ENCODE measurements at regions not wholly inside any gene's neighbourhood (a gene's known extent, or its start where the extent isn't known, plus 50 kb on each side); places are given as distances from the start of the nearest gene placed in this dataset.
A peak's percentile ranks its signal among the peaks of the same experiment; 100 is the strongest.
"Not testable (repeated sequence)": the region's sequence is repeated elsewhere in the genome, so short reads cannot be mapped to it uniquely, and the experiment has no call there.

DNA sequence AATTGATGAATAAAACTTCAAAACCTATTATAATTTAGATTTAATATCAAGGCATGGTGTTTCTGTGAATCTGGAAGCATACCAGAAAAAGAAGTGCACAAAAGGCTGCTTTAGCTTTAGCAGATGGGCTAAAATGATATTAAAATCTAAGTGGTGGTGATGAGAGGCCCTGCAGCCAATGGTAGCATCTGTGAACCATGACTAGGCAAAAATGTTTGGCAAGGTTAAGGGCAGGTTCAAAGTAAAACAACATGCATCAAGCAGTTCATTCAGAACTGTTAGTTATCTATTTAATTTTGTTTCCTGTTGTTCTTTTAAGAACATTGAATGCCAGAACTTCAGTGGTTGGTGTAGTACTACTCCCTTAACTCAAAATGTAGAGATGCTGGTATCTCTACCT is 1736.9 kb upstream of the CELF4 start:
- no peak for DNase-seq

DNA sequence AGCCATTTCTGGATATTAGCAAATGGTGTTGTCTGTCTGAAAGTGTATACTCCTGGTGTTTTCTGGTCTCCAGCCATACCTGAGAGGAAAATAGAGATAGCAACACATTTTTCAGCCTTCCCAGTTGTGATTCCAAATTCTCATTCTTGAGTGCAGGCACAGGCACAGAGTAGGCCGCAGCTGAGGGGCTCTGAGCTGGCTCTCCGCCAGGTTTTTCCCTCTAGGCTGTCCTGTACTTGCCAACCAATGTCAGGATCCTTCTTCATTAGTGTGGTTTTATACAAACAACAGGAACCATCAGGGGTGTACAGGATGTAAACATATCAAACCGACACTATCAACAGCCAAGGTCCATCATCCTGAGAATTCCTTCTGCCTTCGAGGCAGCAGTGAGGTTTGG is 1733.6 kb upstream of the CELF4 start:
- no peak for DNase-seq

- DNase-seq, result no peak
These were observed 1731.6 kb upstream of the CELF4 start for GRCh38 chr18:39297225-39297624.

- no peak for DNase-seq
These were observed 1730.8 kb upstream of the CELF4 start for GRCh38 chr18:39296293-39296888.

- no peak for DNase-seq
These were observed 1711.2 kb upstream of the CELF4 start for GRCh38 chr18:39276764-39277163.

DNA sequence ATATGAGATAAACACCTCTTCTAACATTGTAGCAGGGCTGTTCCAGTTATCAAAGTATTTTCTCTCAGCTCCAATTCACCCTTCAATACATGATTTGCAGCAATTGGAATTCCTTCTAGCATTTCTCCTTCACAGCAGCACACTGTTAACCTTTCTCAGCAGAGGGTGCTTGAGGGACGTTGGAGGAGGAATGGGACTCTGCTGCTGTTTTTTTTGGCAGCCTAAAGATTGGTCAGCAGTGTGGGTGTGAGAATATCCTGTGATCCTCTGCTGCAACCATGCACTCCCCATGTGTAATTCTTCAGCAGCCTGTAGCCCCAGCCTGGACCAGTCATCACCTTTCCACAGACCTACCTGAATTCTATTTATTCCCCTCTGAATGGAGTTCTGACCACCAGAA is 1708.9 kb upstream of the CELF4 start:
- DNase-seq, result no peak

GRCh38 chr18:39272230-39272629 is 1706.6 kb upstream of the CELF4 start:
- DNase-seq, result no peak

- no peak for DNase-seq
These were observed 1706.1 kb upstream of the CELF4 start for GRCh38 chr18:39271654-39272053.

DNA sequence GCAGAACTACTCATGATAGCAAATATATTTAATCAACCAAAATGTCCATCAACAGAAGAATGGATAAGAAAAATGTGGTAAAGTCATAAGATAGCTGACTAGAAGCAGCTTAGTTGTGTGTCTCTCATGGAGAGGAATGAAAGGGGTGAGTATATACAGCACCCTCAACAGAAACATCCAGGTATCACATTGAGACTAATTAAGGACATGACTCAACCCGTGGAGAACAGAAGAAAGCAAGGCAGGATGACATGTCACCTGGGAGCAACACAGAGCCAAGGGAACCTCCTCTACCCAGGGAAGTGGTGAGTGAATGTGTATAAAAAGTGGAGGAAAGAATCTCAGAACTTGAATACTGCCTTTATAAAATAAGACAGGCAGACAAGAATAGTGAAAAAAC is 1695.0 kb upstream of the CELF4 start:
- DNase-seq, result no peak

- DNase-seq, result no peak
These were observed 1694.1 kb upstream of the CELF4 start for GRCh38 chr18:39259736-39260135.

DNA sequence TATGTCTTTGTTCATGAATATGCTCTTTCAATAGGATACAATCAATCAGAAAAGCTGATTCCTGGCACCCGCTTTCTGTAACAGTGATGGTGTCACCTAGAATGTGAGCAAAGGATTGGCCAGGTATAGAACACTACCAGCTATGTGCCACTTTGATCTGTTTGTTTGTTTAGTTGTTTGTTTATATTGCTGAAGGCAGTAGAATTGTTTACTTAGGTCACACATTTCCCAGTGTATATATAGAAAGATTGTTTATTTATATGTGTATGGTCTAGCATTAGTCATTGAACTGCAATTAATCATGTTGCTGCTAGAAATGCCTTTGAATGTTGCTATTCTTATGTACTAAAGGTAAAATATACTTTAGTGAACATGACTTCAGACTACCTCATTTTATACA is 1678.6 kb upstream of the CELF4 start:
- no peak for DNase-seq

DNA sequence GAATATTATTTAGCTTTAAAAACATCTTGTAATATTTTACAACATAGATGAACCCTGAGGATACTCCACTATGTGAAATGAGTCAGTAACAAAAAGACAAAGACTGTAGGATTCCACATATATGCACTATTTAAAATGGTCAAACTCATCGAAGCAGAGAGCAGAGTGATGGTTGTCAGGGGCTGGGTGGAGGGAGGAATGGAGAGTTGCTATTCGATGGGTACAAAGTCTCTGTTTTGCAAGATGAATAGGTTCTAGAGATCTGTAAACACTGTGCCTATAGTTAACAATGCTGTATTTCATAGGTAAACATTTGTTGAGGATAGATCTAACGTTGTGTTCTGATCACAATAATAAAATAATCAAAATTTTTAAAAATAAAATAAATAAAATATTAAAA is 1675.9 kb upstream of the CELF4 start:
- no peak for DNase-seq

DNA sequence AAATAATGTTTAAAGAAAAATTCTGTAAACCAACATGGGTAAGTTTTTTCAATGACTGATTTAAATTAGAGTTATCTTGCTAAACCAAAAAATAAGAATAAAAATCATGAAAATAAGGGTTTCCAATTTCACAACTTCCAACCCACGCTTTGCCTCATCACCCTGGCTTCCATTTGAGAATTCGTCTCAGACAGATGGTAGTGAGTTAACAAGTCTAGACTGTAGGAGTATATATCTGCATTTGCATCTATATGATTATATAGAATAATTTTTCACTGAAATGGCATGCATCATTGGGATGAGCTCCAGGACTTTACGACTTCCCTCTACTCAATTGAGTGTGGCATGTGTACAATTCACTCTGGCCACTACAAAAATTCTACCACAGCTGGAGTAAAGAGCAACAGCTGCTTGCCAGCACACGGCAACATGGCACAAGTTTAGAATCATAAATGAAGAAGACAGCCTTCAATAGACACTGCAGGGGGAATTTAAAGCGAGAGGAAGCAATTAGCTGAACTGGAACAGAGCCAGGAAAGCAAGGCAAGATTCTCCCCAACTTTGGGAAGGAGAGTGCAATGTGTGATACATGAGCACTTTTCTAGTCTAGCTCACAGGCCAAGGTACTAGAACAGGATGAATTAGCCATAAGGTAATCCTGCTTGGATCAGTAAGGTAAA is 1673.5 kb upstream of the CELF4 start:
- DNase-seq, result no peak

DNA sequence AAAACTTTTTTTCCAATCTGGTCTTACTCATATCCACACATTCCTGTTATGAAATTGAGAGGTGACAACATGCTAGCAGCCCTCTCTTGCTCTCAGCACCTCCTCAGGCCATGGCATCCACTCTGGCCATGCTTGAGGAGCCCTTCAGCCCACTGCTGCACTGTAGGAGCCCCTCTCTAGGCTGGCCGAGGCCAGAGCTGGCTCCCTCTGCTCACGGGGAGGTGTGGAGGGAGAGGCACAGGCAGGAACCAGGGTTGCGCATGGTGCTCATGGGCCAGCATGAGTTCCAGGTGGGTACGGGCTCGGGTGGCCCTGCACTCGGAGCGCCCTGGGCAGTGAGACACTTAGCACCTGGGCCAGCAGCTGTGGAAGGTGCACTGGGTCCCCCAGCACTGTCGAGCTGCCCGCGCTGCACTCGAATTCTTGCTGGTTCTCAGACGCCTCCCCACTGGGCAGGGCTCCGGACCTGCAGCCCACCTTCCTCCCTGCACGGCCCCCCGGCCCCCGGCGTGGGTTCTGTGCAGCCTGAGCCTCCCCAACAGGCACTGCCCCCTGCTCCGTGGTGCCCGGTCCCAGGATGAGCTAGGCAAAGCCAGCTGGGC is 1669.6 kb upstream of the CELF4 start:
- DNase-seq, result no peak

DNA sequence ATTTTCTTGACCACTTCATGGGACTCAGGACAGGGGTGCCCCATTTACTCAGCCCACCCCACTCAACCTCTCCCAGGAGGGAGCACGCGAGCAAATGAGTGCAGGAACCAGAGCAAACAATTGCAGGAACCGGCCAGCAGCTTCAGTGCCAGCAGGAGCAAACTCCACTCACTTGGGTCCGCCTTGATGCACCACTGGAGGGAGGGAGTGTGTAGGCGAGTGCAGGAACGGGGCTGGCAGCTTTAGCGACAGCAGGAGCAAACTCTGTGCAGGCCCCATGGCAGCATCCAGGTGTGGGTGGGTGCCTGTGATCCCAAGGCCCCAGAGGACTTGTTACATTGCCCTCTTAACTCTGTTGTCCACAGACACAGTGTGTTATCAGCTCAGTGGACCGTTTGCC is 1667.3 kb upstream of the CELF4 start:
- no peak for DNase-seq

GRCh38 chr18:39232490-39232889 is 1666.9 kb upstream of the CELF4 start:
- no peak for DNase-seq

- DNase-seq, result no peak
These were observed 1664.6 kb upstream of the CELF4 start for GRCh38 chr18:39230086-39230803.

DNA sequence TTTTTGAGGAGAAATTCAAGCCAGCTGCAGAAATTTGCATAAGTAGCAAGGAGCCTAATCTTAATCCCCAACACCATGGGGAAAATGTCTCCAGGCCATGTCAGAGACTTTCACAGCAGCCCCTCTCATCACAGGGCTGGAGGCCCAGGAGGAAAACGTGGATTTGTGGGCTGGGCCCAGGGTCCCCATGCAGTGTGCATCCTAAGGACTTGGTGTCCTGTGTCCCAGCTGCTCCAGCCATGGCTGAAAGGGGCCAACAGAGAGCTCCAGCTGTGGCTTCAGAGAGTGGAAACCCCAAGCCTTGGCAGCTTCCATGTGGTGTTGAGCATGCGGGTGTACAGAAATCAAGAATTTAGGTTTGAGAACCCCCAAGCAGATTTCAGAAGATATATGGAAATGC is 1662.2 kb upstream of the CELF4 start:
- not testable (repeated sequence) for DNase-seq

DNA sequence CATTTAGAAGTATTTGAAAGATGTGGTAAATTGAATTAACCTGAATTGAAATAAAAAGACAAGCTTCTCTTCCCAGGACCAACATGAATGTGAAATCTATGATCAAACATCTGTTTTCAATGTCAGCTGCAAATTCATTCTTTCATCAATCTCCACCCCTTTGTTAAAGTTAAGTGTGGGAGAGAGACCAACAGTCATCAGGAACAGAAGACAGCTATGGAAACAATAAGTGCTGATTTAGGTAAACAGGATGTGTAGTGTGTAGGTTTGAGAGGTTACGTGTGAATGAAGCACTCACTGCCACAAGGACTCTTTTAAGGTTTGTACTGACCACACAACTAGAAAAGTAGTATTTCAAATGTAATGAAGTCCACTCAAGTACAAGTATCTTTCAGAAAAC is 1659.8 kb upstream of the CELF4 start:
- no peak for DNase-seq

DNA sequence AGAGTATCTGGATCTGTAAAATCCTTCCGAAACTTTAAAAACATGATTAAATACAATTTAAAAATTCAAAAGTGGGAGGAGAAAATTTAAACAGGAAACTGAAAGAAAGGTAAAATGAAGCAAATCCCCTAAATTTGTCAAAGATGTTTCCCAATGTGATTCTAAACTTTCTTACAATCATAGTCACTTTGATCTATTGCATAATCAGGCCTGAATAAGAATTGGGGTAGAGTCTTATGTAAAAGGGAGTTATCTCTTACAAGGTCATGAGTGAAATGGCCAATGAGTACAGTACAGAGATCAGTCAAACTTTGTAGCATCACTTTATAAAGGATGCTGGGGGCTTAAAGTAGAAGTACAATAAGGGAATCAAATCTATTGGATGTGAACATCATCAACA is 1657.7 kb upstream of the CELF4 start:
- no peak for DNase-seq

GRCh38 chr18:39215920-39216319 is 1650.3 kb upstream of the CELF4 start:
- no peak for DNase-seq

DNA sequence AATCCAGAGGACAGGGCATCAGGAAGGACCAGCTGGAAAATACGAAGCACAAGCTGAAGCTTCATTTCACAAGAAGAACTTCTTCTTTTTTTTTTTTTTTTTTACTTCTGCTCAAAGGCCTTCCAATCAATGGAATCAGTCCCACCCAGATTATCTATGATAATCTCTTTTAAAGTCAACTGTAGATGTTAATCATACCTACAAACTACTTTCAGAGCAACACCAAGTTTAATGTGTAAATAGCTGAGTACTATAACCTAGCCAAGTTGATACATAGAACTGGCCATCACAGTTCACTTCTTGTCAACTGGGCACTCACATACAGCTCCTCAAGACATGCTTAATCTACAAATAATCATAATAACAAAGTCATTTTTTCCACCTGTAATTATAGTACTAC is 1645.9 kb upstream of the CELF4 start:
- no peak for DNase-seq

DNA sequence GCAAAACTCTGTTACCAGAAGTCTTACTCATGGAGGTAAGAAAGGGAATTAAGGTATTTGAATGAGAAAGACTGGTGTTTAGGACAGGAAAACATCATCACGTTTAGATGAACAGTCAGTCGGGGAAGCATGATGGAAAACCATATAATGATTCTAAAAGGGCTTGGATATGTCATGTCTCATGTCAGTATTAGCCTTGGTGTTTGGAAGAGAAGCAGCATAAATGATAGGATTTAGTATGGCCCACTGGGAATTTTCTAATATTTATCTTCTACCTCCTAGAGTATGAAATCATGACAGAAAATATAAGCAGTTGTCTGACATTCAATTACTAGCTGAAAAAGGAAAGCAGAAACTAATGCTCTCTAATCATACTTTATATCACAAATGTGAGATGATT is 1643.6 kb upstream of the CELF4 start:
- DNase-seq, result no peak

DNA sequence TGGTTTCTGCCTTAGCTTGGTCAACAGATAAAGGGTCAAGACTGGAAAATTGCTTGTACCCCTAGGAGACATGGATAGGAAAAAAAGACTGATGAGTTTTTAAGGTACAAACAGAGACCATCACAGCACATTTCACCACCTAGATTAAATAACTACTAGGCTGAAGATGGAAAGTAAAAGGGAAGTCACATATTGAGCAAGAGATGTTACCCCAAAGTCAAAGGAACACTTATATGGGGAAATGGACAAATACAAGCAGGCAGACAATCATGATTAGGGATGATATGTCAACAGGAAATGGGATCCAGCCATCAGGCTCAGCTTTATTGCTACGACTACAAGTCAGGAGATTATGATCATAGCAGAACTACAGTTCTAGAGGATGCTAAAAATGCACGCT is 1643.1 kb upstream of the CELF4 start:
- peak; percentile 4 for DNase-seq
